Aorta (tissue), 5 donors: ENCODE measurements at regions not wholly inside any gene's neighbourhood (a gene's known extent, or its start where the extent isn't known, plus 50 kb on each side); places are given as distances from the start of the nearest gene placed in this dataset.

Experiments used
- ATAC-seq: fragments of 200-7000 bp; cut with Tn5 transposase; one replicate; pipeline ENCODE4 v1.9.1; 2022; ENCODE audit warnings: moderate library complexity; ENCODE audit not compliant: low FRiP score
- DNase-seq, 2 donors: peaks; one replicate each; pipeline ENCODE4 v3.0.0-alpha.2; 2020
- H3K27ac ChIP-seq, 2 donors: one replicate each; pipeline ENCODE4 v1.5.1; 2013; ENCODE audit warnings: low read length in 2 of 2, mild to moderate bottlenecking in 2 of 2, moderate library complexity in 2 of 2, control low read depth in 1 of 2, inconsistent platforms in 1 of 2, low read depth in 1 of 2
- H3K27me3 ChIP-seq, 2 donors: one replicate each; pipeline ENCODE4 v1.6.1; 2013; ENCODE audit warnings: control low read depth in 1 of 2, low read length in 1 of 2, mild to moderate bottlenecking in 1 of 2, moderate library complexity in 1 of 2; ENCODE audit not compliant: insufficient read depth in 2 of 2, control insufficient read depth in 1 of 2
- H3K36me3 ChIP-seq, 2 donors: one replicate each; pipeline ENCODE4 v1.6.1; 2013; ENCODE audit warnings: control low read depth in 1 of 2, low read length in 1 of 2, mild to moderate bottlenecking in 1 of 2; ENCODE audit not compliant: insufficient read depth in 2 of 2, control insufficient read depth in 1 of 2
- H3K4me1 ChIP-seq, 2 donors: one replicate each; pipeline ENCODE4 v1.6.1; 2013; ENCODE audit warnings: low read length in 2 of 2, control low read depth in 1 of 2, mild to moderate bottlenecking in 1 of 2, moderate library complexity in 1 of 2; ENCODE audit not compliant: insufficient read depth in 2 of 2, control insufficient read depth in 1 of 2
- H3K4me3 ChIP-seq, 2 donors: one replicate each; pipeline ENCODE4 v1.5.1; 2013; ENCODE audit warnings: low read length in 2 of 2, control low read depth in 1 of 2, mild to moderate bottlenecking in 1 of 2
- H3K9me3 ChIP-seq: one replicate; pipeline ENCODE4 v1.6.1; 2013; ENCODE audit warnings: mild to moderate bottlenecking, low read length; ENCODE audit not compliant: control insufficient read depth
- WGBS, 2 donors: extraction: QIAGEN DNeasy Blood & Tissue Kit; methylation state at CpG; one replicate each; pipeline ENCODE4 v1.1.7; 2013; 5-methylcytosine and 5-hydroxymethylcytosine counted together
- intact Hi-C, 2 donors: fragments of 100-400 bp; cut with DNase I; formaldehyde crosslinking; loops; one replicate each; pipeline versions ENCODE4 v1.14.2 to v1.15.0; 2022
- donor health status: healthy with polysubstance abuse.
- donor health status: Bipolar disorder and iron deficiency.
- donor health status: DM: no; HTN: no; CAD: no.
- donor health status: DM: no; HTN: no; CAD: no.
- donor health status: DM: yes; HTN: yes; CAD: no.

GRCh38 chr14:86858031-86858430, 1135.0 kb downstream of the GALC start:
- Histone ChIP-seq H3K36me3 (no peaks in the 10 kb centered on the region), H3K9me3 (no peaks in the 10 kb centered on the region), H3K27me3 (peaks cover 0 to 2% of the 10 kb centered on the region in 2 donors), H3K27ac (no peak overlapping the region), H3K4me1 (no peaks in the 10 kb centered on the region), H3K4me3 (no peak overlapping the region)
- 12 to 20% methylated on average over 3 of the region's 3 CpGs for WGBS, 2 donors
- DNase-seq (no peak), ATAC-seq (no peak)
- intact Hi-C loops = no loop called here

DNA sequence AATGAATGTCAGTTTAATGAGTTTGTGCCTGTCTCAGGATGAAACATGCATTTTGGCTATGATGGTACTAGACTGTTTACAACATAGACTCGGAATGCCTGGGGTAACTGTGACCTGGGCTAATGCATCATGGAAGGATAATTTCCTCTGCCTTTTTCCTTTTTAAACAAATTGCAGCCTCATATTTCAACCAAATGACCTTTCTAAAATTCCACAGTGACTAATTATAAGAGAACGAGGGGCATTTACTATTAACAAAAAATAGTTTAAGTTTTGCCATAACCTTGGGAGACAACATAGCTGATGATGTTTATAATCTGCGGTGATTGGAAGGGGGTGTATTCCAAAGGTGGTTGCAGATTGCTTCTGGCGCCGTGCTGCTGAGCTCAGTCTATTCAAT, 1140.5 kb downstream of the GALC start:
- H3K4me3 ChIP-seq = no peak overlapping the region
- ATAC-seq (no peak), DNase-seq (no peak)
- peaks cover 0 to 2% of the 10 kb centered on the region in 2 donors for H3K27me3 ChIP-seq
- WGBS, 2 donors = 65 to 69% methylated on average over 5 of the region's 5 CpGs
- no peaks in the 10 kb centered on the region for H3K9me3 ChIP-seq
- no peak overlapping the region for H3K27ac ChIP-seq
- no peaks in the 10 kb centered on the region for H3K36me3 ChIP-seq
- no peaks in the 10 kb centered on the region for H3K4me1 ChIP-seq
- intact Hi-C loops = no loop called here

DNA sequence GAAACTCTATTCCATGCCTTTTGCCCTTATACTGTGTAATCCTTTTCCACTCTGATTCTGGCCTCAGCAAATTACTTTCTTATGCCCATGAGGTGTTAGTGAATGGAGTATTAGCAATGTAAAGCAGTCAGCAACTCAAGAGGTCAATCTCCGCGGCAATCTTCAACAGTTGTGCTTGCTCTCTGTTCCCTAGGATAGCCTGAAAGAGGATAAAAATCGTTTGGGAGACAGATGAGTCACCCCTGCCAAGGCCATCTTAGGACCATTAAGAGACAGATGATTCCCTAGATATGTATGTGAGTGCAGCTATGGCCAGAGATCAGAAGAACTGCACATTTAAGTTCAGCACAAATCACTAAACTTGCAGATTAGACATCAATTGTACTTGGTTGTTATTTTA, 1145.8 kb downstream of the GALC start:
- ATAC-seq = no peak
- WGBS, 2 donors = 63 to 68% methylated on average over 3 of the region's 3 CpGs
- no peaks in the 10 kb centered on the region for H3K36me3 ChIP-seq
- no peak overlapping the region for H3K27ac ChIP-seq
- no peak for DNase-seq
- H3K4me1 ChIP-seq = no peaks in the 10 kb centered on the region
- intact Hi-C loops = no loop called here
- no peaks in the 10 kb centered on the region for H3K27me3 ChIP-seq
- no peak overlapping the region for H3K4me3 ChIP-seq
- no peaks in the 10 kb centered on the region for H3K9me3 ChIP-seq

- Histone ChIP-seq H3K4me3 (no peak overlapping the region), H3K27me3 (no peaks in the 10 kb centered on the region), H3K27ac (no peak overlapping the region), H3K36me3 (no peaks in the 10 kb centered on the region), H3K4me1 (no peaks in the 10 kb centered on the region), H3K9me3 (no peaks in the 10 kb centered on the region)
- DNase-seq (no peak), ATAC-seq (no peak)
- intact Hi-C loops = no loop called here
- 95% methylated on average over 3 of the region's 3 CpGs for WGBS, 2 donors
These were observed 1154.6 kb downstream of the GALC start for GRCh38 chr14:86838363-86838762.

- H3K9me3 ChIP-seq = peaks cover 5% of the 10 kb centered on the region
- intact Hi-C loops = no loop called here
These were observed 1166.3 kb downstream of the GALC start for GRCh38 chr14:86826661-86827060.

GRCh38 chr14:86824167-86824566, 1168.8 kb downstream of the GALC start:
- Histone ChIP-seq H3K4me3 (no peak overlapping the region), H3K36me3 (no peaks in the 10 kb centered on the region), H3K4me1 (no peaks in the 10 kb centered on the region), H3K9me3 (no peaks in the 10 kb centered on the region), H3K27ac (no peak overlapping the region), H3K27me3 (peaks cover 0 to 2% of the 10 kb centered on the region in 2 donors)
- intact Hi-C loops = no loop called here
- ATAC-seq (no peak), DNase-seq (no peak)
- WGBS, 2 donors = 2 to 8% methylated on average over 2 of the region's 2 CpGs

More at GRCh38 chr14:86826661-86827060, 1166.3 kb downstream of the GALC start:
- H3K27ac ChIP-seq = no peak overlapping the region
- DNase-seq (no peak), ATAC-seq (no peak)
- H3K27me3 ChIP-seq = peaks cover 0 to 2% of the 10 kb centered on the region in 2 donors
- no peak overlapping the region for H3K4me3 ChIP-seq
- H3K36me3 ChIP-seq = no peaks in the 10 kb centered on the region
- no peaks in the 10 kb centered on the region for H3K4me1 ChIP-seq
- WGBS, 2 donors = 19 to 34% methylated on average over 1 of the region's 1 CpG

GRCh38 chr14:86823581-86823980, 1169.4 kb downstream of the GALC start:
- intact Hi-C loops = no loop called here
- H3K36me3 ChIP-seq = no peaks in the 10 kb centered on the region
- no peak overlapping the region for H3K4me3 ChIP-seq
- no peak overlapping the region for H3K27ac ChIP-seq
- ATAC-seq (no peak), DNase-seq (no peak)
- 44 to 46% methylated on average over 2 of the region's 2 CpGs for WGBS, 2 donors
- no peaks in the 10 kb centered on the region for H3K9me3 ChIP-seq
- no peaks in the 10 kb centered on the region for H3K4me1 ChIP-seq
- H3K27me3 ChIP-seq = peaks cover 0 to 2% of the 10 kb centered on the region in 2 donors

DNA sequence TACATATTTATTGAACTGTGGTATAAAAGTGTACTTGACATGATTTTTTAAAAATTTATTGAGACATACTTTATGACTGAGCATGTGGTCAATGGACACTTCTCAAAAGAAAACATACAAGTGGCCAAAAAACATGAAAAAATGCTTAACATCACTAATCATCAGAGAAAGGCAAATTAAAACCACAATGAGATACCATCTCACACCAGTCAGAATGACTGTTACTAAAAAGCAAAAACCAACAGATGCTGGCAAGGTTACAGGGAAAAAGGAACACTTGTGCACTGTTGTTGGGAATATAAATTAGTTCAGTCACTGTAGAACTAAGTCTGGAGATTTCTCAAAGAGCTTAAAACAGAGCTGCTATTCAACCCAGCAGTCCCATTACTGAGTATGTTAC, 1177.6 kb downstream of the GALC start:
- Histone ChIP-seq H3K4me1 (no peaks in the 10 kb centered on the region), H3K9me3 (no peaks in the 10 kb centered on the region), H3K4me3 (no peak overlapping the region), H3K27me3 (no peaks in the 10 kb centered on the region), H3K36me3 (no peaks in the 10 kb centered on the region), H3K27ac (no peak overlapping the region)
- intact Hi-C loops = no loop called here
- DNase-seq (no peak), ATAC-seq (no peak)

- Histone ChIP-seq H3K9me3 (no peaks in the 10 kb centered on the region), H3K4me3 (no peak overlapping the region), H3K27me3 (no peaks in the 10 kb centered on the region), H3K36me3 (no peaks in the 10 kb centered on the region), H3K4me1 (no peaks in the 10 kb centered on the region), H3K27ac (no peak overlapping the region)
- ATAC-seq (no peak), DNase-seq (no peak)
- intact Hi-C loops = no loop called here
- WGBS, 2 donors = 46 to 48% methylated on average over 2 of the region's 2 CpGs
These were observed 1190.3 kb downstream of the GALC start for GRCh38 chr14:86802726-86803125.
